ENCODE measurements at regions not wholly inside any gene's neighbourhood (a gene's known extent, or its start where the extent isn't known, plus 50 kb on each side); places are given as distances from the start of the nearest gene placed in this dataset.
"Not testable (repeated sequence)": the region's sequence is repeated elsewhere in the genome, so short reads cannot be mapped to it uniquely, and the experiment has no call there.

DNA sequence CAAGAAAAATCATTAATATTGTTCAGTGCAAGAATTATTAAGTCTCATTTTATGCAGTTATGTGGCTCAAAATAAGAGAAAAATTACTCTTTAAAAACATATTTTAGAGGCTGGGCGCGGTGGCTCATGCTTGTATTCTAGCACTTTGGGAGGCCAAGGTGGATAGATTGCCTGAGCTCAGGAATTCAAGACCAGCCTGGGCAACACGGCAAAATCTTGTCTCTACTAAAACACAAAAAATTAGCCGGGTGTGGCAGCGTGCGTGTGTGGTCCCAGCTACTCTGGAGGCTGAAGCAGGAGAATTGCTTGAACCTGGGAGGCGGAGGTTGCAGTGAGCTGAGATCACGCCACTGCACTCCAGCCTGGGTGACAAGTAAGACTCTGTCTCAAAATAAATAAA, 87.9 kb upstream of the STK39 start:
- 86 to 92% methylated on average over 8 of the region's 8 CpGs for WGBS, 2 donors
- ATAC-seq (ENCODE audit: low FRiP score); H3K27me3 ChIP-seq (ENCODE audit: control insufficient read depth in 1 of 2, insufficient read depth in 2 of 2, low read length in 1 of 2); H3K36me3 ChIP-seq (ENCODE audit: control insufficient read depth in 1 of 2, insufficient read depth in 2 of 2, low read length in 1 of 2); H3K4me1 ChIP-seq (ENCODE audit: control insufficient read depth in 1 of 2, insufficient read depth in 2 of 2, low read length in 2 of 2); H3K9me3 ChIP-seq (ENCODE audit: control insufficient read depth, low read length); intact Hi-C loops (cut with DNase I); H3K4me3 ChIP-seq (ENCODE audit: low read length in 2 of 2); H3K27ac ChIP-seq (ENCODE audit: low read depth in 1 of 2, low read length in 2 of 2); DNase-seq: not testable (repeated sequence)

DNA sequence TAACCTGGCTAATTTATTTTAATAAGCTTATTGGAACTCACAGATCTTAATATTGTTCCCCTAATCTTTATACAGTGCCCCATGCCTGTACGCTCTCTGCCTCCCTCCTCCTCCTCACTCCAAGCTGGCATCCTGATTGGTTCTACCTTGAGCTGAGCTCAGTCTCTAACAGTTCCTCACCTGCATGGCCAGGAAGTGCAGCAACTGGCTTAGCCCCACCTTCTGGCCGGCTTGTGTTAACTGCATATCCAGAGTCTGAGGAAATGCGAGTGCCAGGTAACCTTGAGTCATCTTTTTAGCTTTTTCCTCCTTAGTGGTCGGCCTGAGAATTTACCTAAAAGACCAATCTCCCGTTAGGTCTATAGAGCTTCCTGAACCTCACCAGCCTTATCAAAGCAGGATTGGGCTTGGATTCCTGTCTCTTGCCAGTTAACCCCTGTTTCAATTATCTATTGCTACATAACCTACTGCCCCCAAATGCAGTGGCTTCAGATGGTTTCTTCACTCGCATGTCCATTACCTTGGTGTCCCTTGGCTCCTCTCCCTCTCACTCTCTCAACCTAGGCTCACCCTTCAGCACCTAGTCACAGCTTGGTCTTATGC, 89.5 kb upstream of the STK39 start:
- intact Hi-C loops (cut with DNase I), result no loop called here
- ATAC-seq (ENCODE audit: low FRiP score) (no peak), DNase-seq (no peak)
- Histone ChIP-seq H3K36me3 (ENCODE audit: control insufficient read depth in 1 of 2, insufficient read depth in 2 of 2, low read length in 1 of 2) (no peaks in the 10 kb centered on the region), H3K27me3 (ENCODE audit: control insufficient read depth in 1 of 2, insufficient read depth in 2 of 2, low read length in 1 of 2) (no peaks in the 10 kb centered on the region), H3K4me3 (ENCODE audit: low read length in 2 of 2) (no peak overlapping the region), H3K27ac (ENCODE audit: low read depth in 1 of 2, low read length in 2 of 2) (no peak overlapping the region), H3K4me1 (ENCODE audit: control insufficient read depth in 1 of 2, insufficient read depth in 2 of 2, low read length in 2 of 2) (no peaks in the 10 kb centered on the region), H3K9me3 (ENCODE audit: control insufficient read depth, low read length) (no peaks in the 10 kb centered on the region)
- 83 to 84% methylated on average over 6 of the region's 6 CpGs for WGBS, 2 donors

- no peak for ATAC-seq (ENCODE audit: low FRiP score)
- DNase-seq, result no peak
- WGBS, 2 donors, result 71 to 84% methylated on average over 3 of the region's 3 CpGs
These were observed 90.9 kb upstream of the STK39 start for GRCh38 chr2:168338292-168338691.

DNA sequence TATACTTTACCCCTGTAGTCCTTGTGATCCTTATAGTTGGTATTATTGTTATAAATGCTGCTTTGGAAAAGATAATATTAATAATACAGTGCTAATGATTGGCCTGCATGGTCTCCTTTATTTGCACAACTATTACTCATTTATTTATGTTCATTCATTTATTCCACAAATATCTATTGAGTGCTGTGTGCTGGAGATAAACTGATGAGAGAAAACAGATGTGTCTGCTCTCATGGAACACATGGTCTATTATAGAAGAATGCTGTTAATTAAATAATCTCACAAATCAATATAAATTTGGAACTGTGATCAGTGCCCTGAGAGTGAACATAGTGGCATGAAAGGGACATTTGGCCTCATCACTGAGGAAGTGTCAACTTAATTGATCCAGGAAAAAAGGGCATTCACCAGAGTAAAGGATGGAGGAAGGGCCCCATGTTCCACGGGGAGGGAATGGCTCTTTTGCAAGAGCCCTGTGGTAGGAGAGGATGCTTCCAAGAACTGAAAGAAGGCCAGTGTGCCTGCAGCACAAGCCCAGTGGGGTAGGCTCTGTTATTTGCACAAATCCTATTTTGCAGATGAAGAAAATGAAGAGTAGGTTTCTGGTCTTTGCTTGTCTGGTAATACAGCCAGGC, 91.5 kb upstream of the STK39 start:
- DNase-seq (no peak), ATAC-seq (ENCODE audit: low FRiP score) (no peak)
- Histone ChIP-seq H3K27me3 (ENCODE audit: control insufficient read depth in 1 of 2, insufficient read depth in 2 of 2, low read length in 1 of 2) (no peaks in the 10 kb centered on the region), H3K4me1 (ENCODE audit: control insufficient read depth in 1 of 2, insufficient read depth in 2 of 2, low read length in 2 of 2) (no peaks in the 10 kb centered on the region), H3K36me3 (ENCODE audit: control insufficient read depth in 1 of 2, insufficient read depth in 2 of 2, low read length in 1 of 2) (no peaks in the 10 kb centered on the region), H3K4me3 (ENCODE audit: low read length in 2 of 2) (no peak overlapping the region), H3K9me3 (ENCODE audit: control insufficient read depth, low read length) (no peaks in the 10 kb centered on the region), H3K27ac (ENCODE audit: low read depth in 1 of 2, low read length in 2 of 2) (no peak overlapping the region)
- intact Hi-C loops (cut with DNase I), result no loop called here
- 81 to 94% methylated on average over 1 of the region's 1 CpG for WGBS, 2 donors

More at GRCh38 chr2:168338292-168338691, 90.9 kb upstream of the STK39 start:
- no peaks in the 10 kb centered on the region for H3K27me3 ChIP-seq (ENCODE audit: control insufficient read depth in 1 of 2, insufficient read depth in 2 of 2, low read length in 1 of 2)
- H3K4me1 ChIP-seq (ENCODE audit: control insufficient read depth in 1 of 2, insufficient read depth in 2 of 2, low read length in 2 of 2), result no peaks in the 10 kb centered on the region
- H3K9me3 ChIP-seq (ENCODE audit: control insufficient read depth, low read length), result no peaks in the 10 kb centered on the region
- no peaks in the 10 kb centered on the region for H3K36me3 ChIP-seq (ENCODE audit: control insufficient read depth in 1 of 2, insufficient read depth in 2 of 2, low read length in 1 of 2)
- intact Hi-C loops (cut with DNase I), result no loop called here
- no peak overlapping the region for H3K27ac ChIP-seq (ENCODE audit: low read depth in 1 of 2, low read length in 2 of 2)
- H3K4me3 ChIP-seq (ENCODE audit: low read length in 2 of 2), result no peak overlapping the region

DNA sequence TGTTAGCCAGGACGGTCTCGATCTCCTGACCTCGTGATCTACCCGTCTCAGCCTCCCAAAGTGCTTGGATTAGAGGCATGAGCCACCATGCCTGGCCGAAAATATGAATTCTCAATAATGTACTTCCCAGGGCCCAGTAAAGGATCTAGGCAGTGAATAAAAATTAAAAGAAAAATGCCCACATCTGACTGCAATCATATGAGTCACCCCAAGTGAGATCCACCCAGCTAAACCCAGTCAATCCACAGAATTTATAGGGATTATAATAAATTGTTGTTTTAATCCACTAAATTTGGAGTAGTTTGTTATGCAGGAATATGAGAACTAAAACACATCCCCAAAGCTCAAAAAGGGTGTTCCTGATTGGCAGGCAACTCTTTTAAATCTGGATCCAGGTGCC, 93.5 kb upstream of the STK39 start:
- ATAC-seq (ENCODE audit: low FRiP score) (no peak), DNase-seq (no peak)
- no peaks in the 10 kb centered on the region for H3K36me3 ChIP-seq (ENCODE audit: control insufficient read depth in 1 of 2, insufficient read depth in 2 of 2, low read length in 1 of 2)
- H3K27me3 ChIP-seq (ENCODE audit: control insufficient read depth in 1 of 2, insufficient read depth in 2 of 2, low read length in 1 of 2), result no peaks in the 10 kb centered on the region
- intact Hi-C loops (cut with DNase I), result loop anchor here in 1 of 2 donors (10.0 kb wide), 1 partner anchor 584 kb away; no protein-coding TSS in a partner anchor
- H3K4me1 ChIP-seq (ENCODE audit: control insufficient read depth in 1 of 2, insufficient read depth in 2 of 2, low read length in 2 of 2), result no peaks in the 10 kb centered on the region
- no peak overlapping the region for H3K27ac ChIP-seq (ENCODE audit: low read depth in 1 of 2, low read length in 2 of 2)
- no peak overlapping the region for H3K4me3 ChIP-seq (ENCODE audit: low read length in 2 of 2)
- no peaks in the 10 kb centered on the region for H3K9me3 ChIP-seq (ENCODE audit: control insufficient read depth, low read length)
- 95 to 98% methylated on average over 5 of the region's 5 CpGs for WGBS, 2 donors

DNA sequence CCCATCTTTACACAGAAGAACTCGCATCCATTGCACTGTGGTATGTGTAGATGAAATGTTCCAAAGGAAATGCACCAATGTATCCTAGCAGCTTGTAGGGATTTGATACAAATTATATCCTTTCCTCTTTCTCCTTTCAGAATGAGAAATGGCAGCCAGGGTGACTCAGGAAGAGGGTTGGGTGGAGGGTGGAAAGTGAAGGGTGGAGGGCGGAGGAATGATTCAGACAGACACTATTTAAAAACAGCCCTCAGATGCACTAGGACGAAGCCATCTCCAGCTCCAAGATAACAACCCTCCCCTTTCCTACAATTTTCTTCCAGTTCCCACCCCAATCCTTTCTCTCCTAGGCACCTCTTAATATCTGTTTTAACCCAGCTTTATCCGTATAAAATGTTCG, 96.2 kb upstream of the STK39 start:
- Histone ChIP-seq H3K4me3 (ENCODE audit: low read length in 2 of 2) (no peak overlapping the region), H3K27ac (ENCODE audit: low read depth in 1 of 2, low read length in 2 of 2) (no peak overlapping the region), H3K36me3 (ENCODE audit: control insufficient read depth in 1 of 2, insufficient read depth in 2 of 2, low read length in 1 of 2) (no peaks in the 10 kb centered on the region), H3K27me3 (ENCODE audit: control insufficient read depth in 1 of 2, insufficient read depth in 2 of 2, low read length in 1 of 2) (no peaks in the 10 kb centered on the region), H3K4me1 (ENCODE audit: control insufficient read depth in 1 of 2, insufficient read depth in 2 of 2, low read length in 2 of 2) (no peaks in the 10 kb centered on the region), H3K9me3 (ENCODE audit: control insufficient read depth, low read length) (no peaks in the 10 kb centered on the region)
- ATAC-seq (ENCODE audit: low FRiP score) (no peak), DNase-seq (no peak)
- intact Hi-C loops (cut with DNase I), result loop anchor here in 1 of 2 donors (10.0 kb wide), 1 partner anchor 581 kb away; no protein-coding TSS in a partner anchor
- WGBS, 2 donors, result 80 to 81% methylated on average over 5 of the region's 5 CpGs

DNA sequence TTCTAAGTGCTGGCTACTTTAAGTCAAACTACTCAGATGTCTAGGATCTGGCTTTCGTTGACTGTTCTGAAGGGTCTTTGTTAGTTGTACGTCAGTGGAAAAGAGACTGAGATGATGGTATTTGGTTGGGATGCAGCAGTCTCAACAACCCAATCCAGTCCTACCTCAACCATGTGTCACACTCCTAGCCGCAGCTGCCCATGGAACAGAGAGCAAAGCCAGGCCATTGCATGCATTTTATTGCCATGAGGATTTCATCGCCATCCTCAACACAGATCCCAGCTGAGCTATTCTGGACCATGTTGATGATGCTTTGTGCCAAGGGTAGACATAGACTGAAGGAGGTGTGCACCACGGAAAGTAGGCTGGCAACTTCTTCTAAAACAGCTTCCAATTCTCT, 97.3 kb upstream of the STK39 start:
- no peak overlapping the region for H3K4me3 ChIP-seq (ENCODE audit: low read length in 2 of 2)
- no peaks in the 10 kb centered on the region for H3K36me3 ChIP-seq (ENCODE audit: control insufficient read depth in 1 of 2, insufficient read depth in 2 of 2, low read length in 1 of 2)
- WGBS, 2 donors, result 80 to 83% methylated on average over 5 of the region's 5 CpGs
- H3K4me1 ChIP-seq (ENCODE audit: control insufficient read depth in 1 of 2, insufficient read depth in 2 of 2, low read length in 2 of 2), result no peaks in the 10 kb centered on the region
- DNase-seq (no peak), ATAC-seq (ENCODE audit: low FRiP score) (no peak)
- H3K27ac ChIP-seq (ENCODE audit: low read depth in 1 of 2, low read length in 2 of 2), result no peak overlapping the region
- H3K9me3 ChIP-seq (ENCODE audit: control insufficient read depth, low read length), result no peaks in the 10 kb centered on the region
- intact Hi-C loops (cut with DNase I), result loop anchor here (5.0 to 10.0 kb wide), 4 partner anchors 343 to 580 kb away; no protein-coding TSS in a partner anchor
- H3K27me3 ChIP-seq (ENCODE audit: control insufficient read depth in 1 of 2, insufficient read depth in 2 of 2, low read length in 1 of 2), result no peaks in the 10 kb centered on the region

- 60 to 66% methylated on average over 3 of the region's 3 CpGs for WGBS, 2 donors
These were observed 98.2 kb upstream of the STK39 start for GRCh38 chr2:168345601-168346000.

More at GRCh38 chr2:168345601-168346000, 98.2 kb upstream of the STK39 start:
- no peak overlapping the region for H3K27ac ChIP-seq (ENCODE audit: low read depth in 1 of 2, low read length in 2 of 2)
- intact Hi-C loops (cut with DNase I), result loop anchor here (5.0 to 10.0 kb wide), 4 partner anchors 342 to 579 kb away; no protein-coding TSS in a partner anchor
- H3K27me3 ChIP-seq (ENCODE audit: control insufficient read depth in 1 of 2, insufficient read depth in 2 of 2, low read length in 1 of 2), result no peaks in the 10 kb centered on the region
- H3K36me3 ChIP-seq (ENCODE audit: control insufficient read depth in 1 of 2, insufficient read depth in 2 of 2, low read length in 1 of 2), result no peaks in the 10 kb centered on the region
- H3K4me3 ChIP-seq (ENCODE audit: low read length in 2 of 2), result no peak overlapping the region
- no peaks in the 10 kb centered on the region for H3K9me3 ChIP-seq (ENCODE audit: control insufficient read depth, low read length)
- H3K4me1 ChIP-seq (ENCODE audit: control insufficient read depth in 1 of 2, insufficient read depth in 2 of 2, low read length in 2 of 2), result no peaks in the 10 kb centered on the region
- ATAC-seq (ENCODE audit: low FRiP score) (no peak), DNase-seq (no peak)
